ENCODE measurements at regions not wholly inside any gene's neighbourhood (a gene's known extent, or its start where the extent isn't known, plus 50 kb on each side); places are given as distances from the start of the nearest gene placed in this dataset.

- H3K4me1 ChIP-seq (ENCODE audit: control insufficient read depth, insufficient read depth, low read length), result no peaks in the 10 kb centered on the region
- H3K79me2 ChIP-seq (ENCODE audit: control insufficient read depth, insufficient read depth, low read length), result no peaks in the 10 kb centered on the region
- no peak overlapping the region for H3K27ac ChIP-seq (ENCODE audit: control insufficient read depth, insufficient read depth)
- H3K4me2 ChIP-seq (ENCODE audit: control insufficient read depth, insufficient read depth), result no peak overlapping the region
- in situ Hi-C loops (cut with MboI), result loop anchor here (5.0 kb wide), 1 partner anchor 898 kb away; no protein-coding TSS in a partner anchor
- BruUV-seq (replicated peaks), result no TSS peak
- FAIRE-seq (no peak), DNase-seq (ENCODE audit: low read depth, low spot score) (no peak), ATAC-seq (no peak)
- no peaks in the 10 kb centered on the region for H3K9me3 ChIP-seq (replicated peaks; ENCODE audit: control insufficient read depth, insufficient read depth, low read length)
- H2AFZ ChIP-seq (ENCODE audit: control insufficient read depth, low read depth, low read length), result no peak overlapping the region
- H3K27me3 ChIP-seq (replicated peaks in 1 of 2; ENCODE audit: control insufficient read depth in 2 of 2, insufficient read depth in 2 of 2, low read length in 1 of 2), result no peaks in the 10 kb centered on the region; a peak in 1 of 4 replicates
- SMC1A ChIA-PET (ENCODE audit: uncharacterized antibody, unreplicated experiment), result interaction anchor here (1.3 to 2.4 kb wide), 2 partner anchors 107 to 650 kb away, joined by 3 to 6 read pairs; no protein-coding TSS in a partner anchor
- H4K20me1 ChIP-seq (ENCODE audit: control insufficient read depth, insufficient read depth), result no peaks in the 10 kb centered on the region
- POLR2A ChIA-PET, result no interaction called here
- TF ChIP-seq BACH1 (IDR thresholded peaks at IDR 0.05; ENCODE audit: borderline replicate concordance) (no peak), YY1 (IDR thresholded peaks at IDR 0.05; ENCODE audit: low read depth, low read length) (no peak), CEBPZ (IDR thresholded peaks at IDR 0.05; ENCODE audit: low read depth, low read length) (no peak), RFX5 (IDR thresholded peaks at IDR 0.05; ENCODE audit: low read depth, low read length) (no peak), LARP7 (IDR thresholded peaks at IDR 0.05) (no peak), NR2C1 (IDR thresholded peaks at IDR 0.05) (no peak), NR2F1 (conservative IDR thresholded peaks at IDR 0.05) (no peak), NFIC (IDR thresholded peaks at IDR 0.05; ENCODE audit: low read depth, low read length) (no peak), DPF2 (IDR thresholded peaks at IDR 0.05) (no peak), FOXM1 (IDR thresholded peaks at IDR 0.05; ENCODE audit: low read depth, low read length) (no peak), CBX3 (IDR thresholded peaks at IDR 0.05; ENCODE audit: borderline replicate concordance, low read depth) (no peak), SIX5 (IDR thresholded peaks at IDR 0.05; ENCODE audit: low read depth, low read length, severe bottlenecking) (no peak), ZNF622 (IDR thresholded peaks at IDR 0.05) (no peak), IKZF1 (conservative IDR thresholded peaks at IDR 0.05) (no peak), ATF2 (IDR thresholded peaks at IDR 0.05; ENCODE audit: low read length) (no peak), FOXK2 (IDR thresholded peaks at IDR 0.05) (no peak)
- TF ChIP-seq, protein P1, sequence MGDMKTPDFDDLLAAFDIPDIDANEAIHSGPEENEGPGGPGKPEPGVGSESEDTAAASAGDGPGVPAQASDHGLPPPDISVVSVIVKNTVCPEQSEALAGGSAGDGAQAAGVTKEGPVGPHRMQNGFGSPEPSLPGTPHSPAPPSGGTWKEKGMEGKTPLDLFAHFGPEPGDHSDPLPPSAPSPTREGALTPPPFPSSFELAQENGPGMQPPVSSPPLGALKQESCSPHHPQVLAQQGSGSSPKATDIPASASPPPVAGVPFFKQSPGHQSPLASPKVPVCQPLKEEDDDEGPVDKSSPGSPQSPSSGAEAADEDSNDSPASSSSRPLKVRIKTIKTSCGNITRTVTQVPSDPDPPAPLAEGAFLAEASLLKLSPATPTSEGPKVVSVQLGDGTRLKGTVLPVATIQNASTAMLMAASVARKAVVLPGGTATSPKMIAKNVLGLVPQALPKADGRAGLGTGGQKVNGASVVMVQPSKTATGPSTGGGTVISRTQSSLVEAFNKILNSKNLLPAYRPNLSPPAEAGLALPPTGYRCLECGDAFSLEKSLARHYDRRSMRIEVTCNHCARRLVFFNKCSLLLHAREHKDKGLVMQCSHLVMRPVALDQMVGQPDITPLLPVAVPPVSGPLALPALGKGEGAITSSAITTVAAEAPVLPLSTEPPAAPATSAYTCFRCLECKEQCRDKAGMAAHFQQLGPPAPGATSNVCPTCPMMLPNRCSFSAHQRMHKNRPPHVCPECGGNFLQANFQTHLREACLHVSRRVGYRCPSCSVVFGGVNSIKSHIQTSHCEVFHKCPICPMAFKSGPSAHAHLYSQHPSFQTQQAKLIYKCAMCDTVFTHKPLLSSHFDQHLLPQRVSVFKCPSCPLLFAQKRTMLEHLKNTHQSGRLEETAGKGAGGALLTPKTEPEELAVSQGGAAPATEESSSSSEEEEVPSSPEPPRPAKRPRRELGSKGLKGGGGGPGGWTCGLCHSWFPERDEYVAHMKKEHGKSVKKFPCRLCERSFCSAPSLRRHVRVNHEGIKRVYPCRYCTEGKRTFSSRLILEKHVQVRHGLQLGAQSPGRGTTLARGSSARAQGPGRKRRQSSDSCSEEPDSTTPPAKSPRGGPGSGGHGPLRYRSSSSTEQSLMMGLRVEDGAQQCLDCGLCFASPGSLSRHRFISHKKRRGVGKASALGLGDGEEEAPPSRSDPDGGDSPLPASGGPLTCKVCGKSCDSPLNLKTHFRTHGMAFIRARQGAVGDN (IDR thresholded peaks at IDR 0.05), result no peak
- intact Hi-C loops (cut with micrococcal nuclease; ENCODE audit: unreplicated experiment), result no loop called here
- H3K9ac ChIP-seq (ENCODE audit: control insufficient read depth, insufficient read depth, low read length), result no peak overlapping the region
- RAD21 ChIA-PET (ENCODE audit: unreplicated experiment), result interaction anchor here (1.0 kb wide), 1 partner anchor 106 kb away, joined by 3 read pairs; no protein-coding TSS in a partner anchor
- 18% methylated on average over 5 of the region's 5 CpGs for WGBS (ENCODE audit: insufficient coverage, insufficient replicate concordance, low lambda C conversion rate, missing lambda C conversion rate)
- no peaks in the 10 kb centered on the region for H3K36me3 ChIP-seq (ENCODE audit: control insufficient read depth in 2 of 2, insufficient read depth in 2 of 2, low read length in 1 of 2)
- no peak overlapping the region for H3K4me3 ChIP-seq
- CTCF ChIA-PET, result interaction anchor here (7.8 kb wide), 1 partner anchor 105 kb away, joined by 90 read pairs; no protein-coding TSS in a partner anchor
Measured at GRCh38 chr14:66065188-66065587, 421.0 kb upstream of the CCDC196 start.

Data from GM12878 (cell line).